ENCODE measurements at regions not wholly inside any gene's neighbourhood (a gene's known extent, or its start where the extent isn't known, plus 50 kb on each side); places are given as distances from the start of the nearest gene placed in this dataset.

DNA sequence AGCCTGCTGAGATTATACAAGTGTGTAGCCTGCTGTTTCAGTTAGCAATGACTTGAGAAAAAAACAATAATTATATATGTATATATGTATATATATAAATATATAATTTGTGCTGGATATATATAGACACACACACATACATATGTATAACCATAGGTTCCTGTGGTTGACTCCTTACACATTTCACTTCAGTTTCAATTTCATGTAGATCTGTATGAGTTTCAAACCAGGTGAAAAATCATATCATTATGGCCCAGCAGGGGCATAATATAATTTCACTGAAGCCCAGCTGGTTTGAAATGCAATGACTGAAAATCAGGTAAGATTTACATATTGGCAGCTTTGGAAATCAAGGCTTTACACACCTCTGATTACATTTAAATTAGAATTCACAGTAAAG lies 690.4 kb upstream of the CDH18 start:
- TF ChIP-seq TEAD2 (CRISPR knock-in tag; IDR thresholded peaks at IDR 0.05) (no peak), CTCF (CRISPR knock-in tag; IDR thresholded peaks at IDR 0.05) (no peak), ZFP1 (CRISPR knock-in tag; IDR thresholded peaks at IDR 0.05) (no peak), RARG (CRISPR knock-in tag; IDR thresholded peaks at IDR 0.05; ENCODE audit: low read depth) (no peak), CHD2 (IDR thresholded peaks at IDR 0.05; ENCODE audit: low read depth, low read length) (no peak), MAX (IDR thresholded peaks at IDR 0.05) (no peak)
